ENCODE measurements at regions not wholly inside any gene's neighbourhood (a gene's known extent, or its start where the extent isn't known, plus 50 kb on each side); places are given as distances from the start of the nearest gene placed in this dataset.

- DNase-seq (ENCODE audit: low read depth in 2 of 2) = no peak
These were observed 1154.9 kb upstream of the TMEFF2 start for GRCh38 chr2:193349642-193350041.

DNA sequence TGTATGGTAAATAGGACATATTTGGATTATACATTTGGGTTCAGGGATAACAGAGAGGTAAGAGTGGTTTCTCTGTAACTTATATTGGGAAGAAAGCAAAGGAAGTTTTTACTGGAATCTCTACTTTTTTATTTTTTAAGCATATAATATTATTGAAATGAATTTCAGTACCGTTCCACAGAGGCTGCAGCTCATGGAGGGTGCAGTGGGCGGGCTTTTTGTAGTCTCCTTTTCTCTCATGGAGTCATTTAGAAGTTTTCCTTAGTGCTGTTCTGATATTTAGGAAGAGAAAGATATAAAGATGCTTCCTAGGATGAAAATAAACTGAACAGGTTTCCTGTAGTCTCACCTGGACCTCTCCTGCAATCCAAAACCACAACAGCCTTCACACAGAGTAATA, 1153.3 kb upstream of the TMEFF2 start:
- DNase-seq (ENCODE audit: low read depth in 2 of 2) = no peak

- no peak for DNase-seq (ENCODE audit: low read depth in 2 of 2)
These were observed 1142.0 kb upstream of the TMEFF2 start for GRCh38 chr2:193336781-193337180.

DNA sequence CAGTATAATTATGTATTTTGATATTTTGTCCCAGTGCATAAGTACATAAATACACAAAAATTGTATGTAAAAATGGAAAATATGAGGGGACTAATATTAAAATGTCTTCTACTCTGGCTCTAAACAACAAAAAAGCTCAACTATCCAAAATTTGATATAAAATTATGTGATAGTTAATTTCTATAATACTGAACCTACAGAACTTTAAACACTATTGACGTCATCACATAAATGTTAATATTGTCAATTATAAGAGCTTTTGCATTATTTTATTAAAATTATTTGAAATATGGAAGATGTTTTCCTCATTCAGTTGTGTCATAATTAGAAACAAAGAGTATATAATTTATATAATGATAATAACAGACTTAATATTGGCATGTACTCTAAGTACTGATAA, 1139.7 kb upstream of the TMEFF2 start:
- no peak for DNase-seq (ENCODE audit: low read depth in 2 of 2)

GRCh38 chr2:193333539-193333938, 1138.8 kb upstream of the TMEFF2 start:
- no peak for DNase-seq (ENCODE audit: low read depth in 2 of 2)

- DNase-seq (ENCODE audit: low read depth in 2 of 2) = no peak
These were observed 1138.2 kb upstream of the TMEFF2 start for GRCh38 chr2:193332941-193333340.

DNA sequence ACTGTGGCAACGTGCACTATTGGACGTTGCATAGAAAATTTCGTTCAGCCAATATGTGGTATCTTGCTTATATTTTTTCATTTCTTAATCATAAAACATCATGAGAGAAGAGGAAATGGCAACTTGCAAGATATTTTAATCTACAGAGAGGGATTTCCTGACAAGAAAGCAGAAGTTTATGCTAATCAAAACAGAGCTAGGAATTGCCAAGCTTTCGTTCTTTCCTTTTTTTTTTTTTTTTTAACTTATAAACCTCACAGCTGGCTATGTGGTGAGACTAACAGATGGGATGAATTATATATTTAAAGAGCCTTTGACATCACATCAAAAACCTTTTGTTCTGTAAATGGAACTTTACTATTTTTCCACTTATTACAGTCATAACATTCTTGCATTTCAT, 1136.9 kb upstream of the TMEFF2 start:
- DNase-seq (ENCODE audit: low read depth in 2 of 2) = no peak

DNA sequence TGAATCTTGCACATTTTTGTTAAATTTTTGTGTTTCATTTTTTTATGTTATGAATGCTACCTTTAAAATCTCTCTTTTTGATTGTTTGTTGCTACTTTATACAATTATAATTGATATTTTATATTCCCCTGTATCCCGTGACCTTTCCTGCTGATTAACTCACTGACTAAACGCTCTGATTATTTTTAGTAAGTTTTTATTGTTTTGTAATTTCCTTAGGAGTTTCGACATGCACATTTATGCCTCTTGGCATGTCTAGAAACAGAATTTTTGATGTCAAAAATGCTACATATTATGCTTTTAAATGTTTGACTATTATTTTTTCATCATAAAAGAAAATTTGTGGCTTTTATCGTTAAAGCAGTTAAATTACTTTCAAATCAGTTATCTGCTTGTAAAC, 1131.6 kb upstream of the TMEFF2 start:
- DNase-seq (ENCODE audit: low read depth in 2 of 2) = no peak

DNA sequence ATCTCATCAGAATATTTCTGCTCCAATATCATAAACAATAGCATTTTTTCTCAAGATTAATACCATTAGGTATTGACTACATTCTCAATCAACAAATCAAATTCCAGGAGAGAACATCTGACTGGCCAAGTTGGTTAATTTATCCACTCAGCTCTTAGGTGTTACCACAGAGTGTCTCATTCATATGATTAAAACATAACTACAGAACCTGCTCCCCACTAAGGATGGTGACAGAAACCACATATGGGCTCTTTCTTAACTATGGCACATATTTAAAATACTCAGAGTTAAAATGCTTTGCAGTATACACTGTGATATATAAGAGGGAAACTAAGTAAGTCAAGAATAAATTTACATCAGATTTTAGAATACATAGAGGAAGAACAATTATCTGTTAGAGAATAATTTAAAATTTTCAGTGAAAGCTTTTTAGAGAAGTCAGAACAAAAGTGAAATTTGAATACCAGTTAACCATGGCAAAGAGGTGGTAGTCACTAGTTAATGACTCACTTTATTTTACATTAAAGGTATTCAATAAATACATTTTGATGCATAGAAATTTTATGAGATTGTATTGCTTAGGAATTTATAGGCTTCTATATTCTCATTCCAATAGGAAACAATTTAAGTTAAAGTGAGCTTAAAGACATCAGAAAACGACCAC, 1120.8 kb upstream of the TMEFF2 start:
- no peak for DNase-seq (ENCODE audit: low read depth in 2 of 2)

DNA sequence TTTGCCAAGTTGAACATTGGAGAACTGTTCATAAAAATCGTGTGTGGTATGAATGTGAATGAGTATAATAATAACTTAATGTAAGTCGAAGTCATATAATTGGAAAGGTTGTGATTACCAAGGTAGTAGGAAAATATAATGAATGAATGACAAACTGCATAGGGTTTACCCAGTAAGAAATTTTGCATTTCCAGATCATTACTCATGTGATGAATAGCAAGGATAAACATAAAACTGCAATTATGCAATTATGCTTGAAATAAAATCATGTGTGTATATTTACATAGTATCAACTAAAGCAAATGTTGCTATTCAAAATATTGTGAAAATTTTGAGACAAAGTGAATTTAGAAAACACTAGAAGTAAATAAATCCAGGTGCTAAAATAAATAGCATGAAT, 1108.7 kb upstream of the TMEFF2 start:
- no peak for DNase-seq (ENCODE audit: low read depth in 2 of 2)

DNA sequence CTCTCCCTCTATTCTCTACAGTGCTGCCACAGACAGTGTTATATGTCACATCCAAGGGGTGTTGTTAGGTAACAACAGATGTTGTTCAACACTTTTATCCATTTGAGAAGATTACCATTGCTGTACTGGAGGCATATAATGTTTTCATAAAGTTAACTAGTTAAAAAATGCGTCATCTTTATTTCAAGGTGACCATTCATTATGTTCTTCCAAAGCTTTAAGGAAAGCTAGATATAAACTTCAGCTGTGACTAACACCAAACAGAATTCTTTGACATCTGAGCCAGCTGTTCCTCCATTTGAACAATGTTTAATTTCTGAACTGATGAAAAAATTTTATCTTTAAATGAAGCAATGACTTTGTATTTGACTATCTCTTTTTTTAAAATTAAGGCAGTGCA, 1099.6 kb upstream of the TMEFF2 start:
- no peak for DNase-seq (ENCODE audit: low read depth in 2 of 2)

- DNase-seq (ENCODE audit: low read depth in 2 of 2) = no peak
These were observed 1084.6 kb upstream of the TMEFF2 start for GRCh38 chr2:193279361-193279760.

GRCh38 chr2:193276988-193277387, 1082.3 kb upstream of the TMEFF2 start:
- no peak for DNase-seq (ENCODE audit: low read depth in 2 of 2)

DNA sequence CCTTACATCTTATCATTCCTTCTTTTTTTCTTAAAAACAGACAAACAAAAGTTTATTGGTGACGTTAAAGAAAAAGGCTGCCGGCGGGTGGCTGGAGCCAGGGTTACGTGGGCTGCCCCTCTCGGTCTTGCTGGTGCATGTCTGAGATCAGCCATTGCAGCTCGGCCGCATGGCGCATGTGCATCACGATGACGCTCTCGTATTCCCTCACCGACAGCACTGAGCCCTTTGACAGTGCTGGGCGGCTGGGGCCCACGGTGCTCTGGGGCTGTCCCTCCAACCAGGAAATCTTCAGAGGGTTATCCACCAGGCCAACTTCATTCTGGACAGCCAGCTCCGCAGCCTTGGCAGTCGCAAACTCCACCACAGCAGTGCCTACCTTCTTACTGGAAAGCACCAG, 1081.8 kb upstream of the TMEFF2 start:
- DNase-seq (ENCODE audit: low read depth in 2 of 2) = no peak

- no peak for DNase-seq (ENCODE audit: low read depth in 2 of 2)
These were observed 1081.3 kb upstream of the TMEFF2 start for GRCh38 chr2:193276069-193276468.

- DNase-seq (ENCODE audit: low read depth in 2 of 2) = no peak
These were observed 1077.3 kb upstream of the TMEFF2 start for GRCh38 chr2:193272011-193272410.

GRCh38 chr2:193270816-193271215, 1076.1 kb upstream of the TMEFF2 start:
- DNase-seq (ENCODE audit: low read depth in 2 of 2) = no peak

DNA sequence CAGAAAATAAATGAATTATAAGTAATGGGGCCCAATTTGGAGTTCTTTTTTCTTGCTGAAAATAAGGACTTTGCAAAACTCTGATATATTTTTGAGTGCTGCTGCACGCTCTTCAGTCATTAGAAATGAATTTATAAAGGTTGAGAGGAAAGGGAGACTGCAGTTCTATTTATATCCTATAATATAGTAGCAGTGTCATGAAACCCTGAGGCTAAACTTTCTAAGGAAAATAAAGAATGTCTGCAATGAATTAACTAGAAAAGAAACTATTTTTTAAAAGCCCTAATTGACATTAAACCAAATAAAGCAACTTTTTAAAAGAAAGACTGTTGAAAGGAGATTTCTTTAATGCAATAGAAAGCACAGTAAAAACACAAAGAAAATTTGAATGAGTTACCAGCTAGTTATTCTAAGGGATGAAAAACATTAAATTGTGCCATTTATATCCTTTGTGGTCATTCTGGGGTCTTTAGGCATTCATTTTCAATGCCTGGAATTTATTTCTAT, 1072.8 kb upstream of the TMEFF2 start:
- DNase-seq (ENCODE audit: low read depth in 2 of 2) = no peak

DNA sequence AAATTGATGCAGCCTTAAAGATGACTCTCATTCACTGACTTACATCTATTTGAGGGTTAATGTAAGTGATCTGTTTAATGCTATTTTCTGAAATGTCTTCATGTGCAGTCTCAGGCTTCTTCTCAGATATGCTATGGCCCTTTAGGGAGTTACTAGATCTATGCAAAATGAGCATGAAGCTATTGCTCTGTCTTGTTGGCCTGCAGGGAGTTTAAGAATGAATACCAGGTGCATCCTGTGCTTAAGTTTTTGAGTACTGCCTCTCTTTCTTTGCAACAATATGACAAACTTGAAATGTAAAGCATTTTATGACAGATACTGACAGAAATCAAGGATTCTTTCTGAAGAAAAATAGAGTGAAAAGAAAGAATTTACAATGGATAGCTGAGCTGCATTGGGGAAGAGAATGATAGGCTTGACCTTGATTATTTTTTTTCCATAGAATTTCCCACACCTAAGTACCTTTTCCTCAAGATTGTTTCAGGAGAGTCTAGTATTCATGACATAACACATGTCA, 1058.3 kb upstream of the TMEFF2 start:
- DNase-seq (ENCODE audit: low read depth in 2 of 2) = no peak

DNA sequence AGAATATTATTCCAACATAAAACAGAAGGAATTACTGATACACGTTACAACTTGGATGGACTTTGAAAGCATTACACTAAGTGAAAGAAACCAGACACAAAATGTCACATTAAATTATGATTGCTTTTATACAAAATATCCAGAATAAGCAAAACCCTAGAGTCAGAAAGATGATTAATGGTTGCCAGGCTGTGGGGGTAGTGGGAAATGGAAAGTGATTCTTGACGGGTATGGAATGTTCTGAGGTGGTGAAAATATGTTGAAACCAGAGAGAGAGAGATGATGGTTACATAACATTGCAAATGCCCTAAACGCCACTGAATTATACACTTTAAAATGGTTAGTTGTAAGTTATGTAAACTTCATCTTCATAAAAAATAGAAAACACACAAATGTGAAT, 1057.2 kb upstream of the TMEFF2 start:
- no peak for DNase-seq (ENCODE audit: low read depth in 2 of 2)

GRCh38 chr2:193250389-193250788, 1055.7 kb upstream of the TMEFF2 start:
- no peak for DNase-seq (ENCODE audit: low read depth in 2 of 2)

- DNase-seq (ENCODE audit: low read depth in 2 of 2) = no peak
These were observed 1046.0 kb upstream of the TMEFF2 start for GRCh38 chr2:193240752-193241151.

GRCh38 chr2:193231634-193232033, 1036.9 kb upstream of the TMEFF2 start:
- no peak for DNase-seq (ENCODE audit: low read depth in 2 of 2)

DNA sequence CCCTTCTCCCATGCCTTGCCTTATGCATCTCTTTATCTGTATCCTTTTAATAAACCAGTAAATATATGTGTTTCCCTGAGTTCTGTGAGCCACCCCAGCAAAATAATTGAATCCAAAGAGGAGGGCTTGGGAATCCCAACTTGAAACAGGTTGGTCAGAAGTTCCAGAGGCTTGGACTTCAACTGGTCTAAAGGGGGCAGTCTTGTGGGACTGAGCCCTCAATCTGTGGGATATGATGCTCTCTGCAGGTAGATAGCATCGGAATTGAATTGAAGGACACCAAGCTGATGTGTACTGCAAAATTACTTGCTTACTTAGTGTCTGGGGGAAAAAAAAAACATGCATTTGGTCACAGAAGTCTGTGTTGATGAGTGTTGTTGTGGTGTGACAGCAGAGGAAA, 1033.5 kb upstream of the TMEFF2 start:
- no peak for DNase-seq (ENCODE audit: low read depth in 2 of 2)

Data from stimulated activated CD8-positive, alpha-beta memory T cell treated with anti-CD3 and anti-CD28 coated beads, Interleukin-2, amount 100 ng/mL, for 1 hour (primary cell).